ENCODE measurements at regions not wholly inside any gene's neighbourhood (a gene's known extent, or its start where the extent isn't known, plus 50 kb on each side); places are given as distances from the start of the nearest gene placed in this dataset.

DNA sequence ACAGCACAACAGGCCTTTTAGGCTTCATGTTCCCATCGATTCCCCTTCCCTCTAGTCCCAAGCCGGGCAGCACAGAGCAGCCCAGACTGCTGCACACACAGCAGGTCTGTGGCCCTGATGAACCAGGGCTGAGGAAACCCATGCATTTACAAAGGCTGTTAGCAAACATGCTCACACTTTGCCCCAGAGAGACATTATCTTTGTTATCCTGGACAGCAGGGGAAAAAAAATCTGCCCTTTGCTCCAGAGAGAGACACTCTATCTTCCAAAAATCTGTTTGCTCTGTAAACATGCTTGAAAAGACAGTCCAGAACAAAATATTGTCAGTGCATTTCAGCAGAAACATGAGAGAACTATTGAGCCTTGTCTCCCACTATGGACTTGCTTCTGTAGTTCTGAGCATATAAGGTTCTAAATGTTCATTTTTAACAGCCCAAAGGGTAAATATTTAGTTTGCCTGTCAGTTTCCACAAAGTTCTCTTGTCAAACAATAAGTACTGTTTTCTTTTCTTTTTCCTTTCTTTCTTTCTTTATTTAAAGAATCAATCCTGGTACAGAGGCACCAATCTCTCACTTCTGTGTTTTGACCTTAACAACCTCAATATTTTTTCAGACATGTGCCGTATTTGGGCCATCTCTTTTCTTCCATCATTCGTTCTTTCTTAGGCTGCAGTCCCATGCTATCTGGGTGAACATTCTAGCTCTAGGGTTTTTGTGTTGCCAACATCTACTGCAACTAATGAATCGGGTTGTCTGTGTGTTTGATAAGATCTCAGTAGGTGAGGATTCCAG lies 468.0 kb downstream of the EPM2A start (continued):
- TF ChIP-seq SCMH1 (CRISPR knock-in tag; IDR thresholded peaks at IDR 0.05; ENCODE audit: borderline replicate concordance): no peak
- no peak for TF ChIP-seq ZNF180 (CRISPR knock-in tag; IDR thresholded peaks at IDR 0.05; ENCODE audit: borderline replicate concordance, low read depth)
- peak; percentile 63 for TF ChIP-seq GATAD1 (CRISPR knock-in tag; IDR thresholded peaks at IDR 0.05)
- TF ChIP-seq TRIM24 (CRISPR knock-in tag; IDR thresholded peaks at IDR 0.05): no peak
- TF ChIP-seq ZNF256 (CRISPR knock-in tag; conservative IDR thresholded peaks at IDR 0.05): 0 out of 2 replicates have a peak, but pooled peaks have one; percentile 17
- TF ChIP-seq IRX3 (CRISPR knock-in tag; IDR thresholded peaks at IDR 0.05; ENCODE audit: borderline replicate concordance, low read depth): no peak
- peak; percentile 48 for TF ChIP-seq STAG1 (CRISPR knock-in tag; IDR thresholded peaks at IDR 0.05)
- no peak; the same call in 1 of the 2 replicates for TF ChIP-seq FOSL1 (CRISPR knock-in tag; IDR thresholded peaks at IDR 0.05; ENCODE audit: borderline replicate concordance)
- peak; percentile 76; the same call in 1 of the 2 replicates for TF ChIP-seq PRDM10 (CRISPR knock-in tag; IDR thresholded peaks at IDR 0.05; ENCODE audit: low read depth)
- TF ChIP-seq MAX (IDR thresholded peaks at IDR 0.05): peak; percentile 79
- peak; percentile 94 for TF ChIP-seq MED13 (CRISPR knock-in tag; IDR thresholded peaks at IDR 0.05)
- peak; percentile 99 for TF ChIP-seq TBX2 (CRISPR knock-in tag; IDR thresholded peaks at IDR 0.05; ENCODE audit: borderline replicate concordance)
- TF ChIP-seq MTF1 (CRISPR knock-in tag; IDR thresholded peaks at IDR 0.05): no peak; the same call in 1 of the 2 replicates
- TF ChIP-seq ZNF616 (CRISPR knock-in tag; IDR thresholded peaks at IDR 0.05; ENCODE audit: low read depth): no peak
- no peak for TF ChIP-seq ETS1 (CRISPR knock-in tag; IDR thresholded peaks at IDR 0.05)
- 0 out of 2 replicates have a peak, but pooled peaks have one; percentile 58 for TF ChIP-seq ADNP (CRISPR knock-in tag; IDR thresholded peaks at IDR 0.05)
- TF ChIP-seq ZNF761 (CRISPR knock-in tag; conservative IDR thresholded peaks at IDR 0.05): peak; percentile 63; the same call in 1 of the 2 replicates
- TF ChIP-seq HNRNPK (IDR thresholded peaks at IDR 0.05; ENCODE audit: low read depth, low read length, poor library complexity, severe bottlenecking): no peak
- TF ChIP-seq ZNF773 (CRISPR knock-in tag; IDR thresholded peaks at IDR 0.05; ENCODE audit: borderline replicate concordance): no peak
- TF ChIP-seq, protein P1, sequence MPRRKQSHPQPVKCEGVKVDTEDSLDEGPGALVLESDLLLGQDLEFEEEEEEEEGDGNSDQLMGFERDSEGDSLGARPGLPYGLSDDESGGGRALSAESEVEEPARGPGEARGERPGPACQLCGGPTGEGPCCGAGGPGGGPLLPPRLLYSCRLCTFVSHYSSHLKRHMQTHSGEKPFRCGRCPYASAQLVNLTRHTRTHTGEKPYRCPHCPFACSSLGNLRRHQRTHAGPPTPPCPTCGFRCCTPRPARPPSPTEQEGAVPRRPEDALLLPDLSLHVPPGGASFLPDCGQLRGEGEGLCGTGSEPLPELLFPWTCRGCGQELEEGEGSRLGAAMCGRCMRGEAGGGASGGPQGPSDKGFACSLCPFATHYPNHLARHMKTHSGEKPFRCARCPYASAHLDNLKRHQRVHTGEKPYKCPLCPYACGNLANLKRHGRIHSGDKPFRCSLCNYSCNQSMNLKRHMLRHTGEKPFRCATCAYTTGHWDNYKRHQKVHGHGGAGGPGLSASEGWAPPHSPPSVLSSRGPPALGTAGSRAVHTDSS (CRISPR knock-in tag; conservative IDR thresholded peaks at IDR 0.05): no peak
- peak; percentile 92; the same call in 1 of the 2 replicates for TF ChIP-seq ZSCAN20 (CRISPR knock-in tag; IDR thresholded peaks at IDR 0.05; ENCODE audit: borderline replicate concordance)
- 0 out of 2 replicates have a peak, but pooled peaks have one; percentile 24 for TF ChIP-seq RNF2 (conservative IDR thresholded peaks at IDR 0.05; ENCODE audit: low read depth)
- TF ChIP-seq ZNF460 (CRISPR knock-in tag; IDR thresholded peaks at IDR 0.05; ENCODE audit: borderline replicate concordance): peak; percentile 42; the same call in 1 of the 2 replicates
- peak; percentile 37; the same call in 1 of the 2 replicates for TF ChIP-seq SP2 (CRISPR knock-in tag; IDR thresholded peaks at IDR 0.05)

All from HepG2 (cell line).